GM21786 (cell line): ENCODE measurements at regions not wholly inside any gene's neighbourhood (a gene's known extent, or its start where the extent isn't known, plus 50 kb on each side); places are given as distances from the start of the nearest gene placed in this dataset.

ENCODE experiments used
- ATAC-seq: cut with Tn5 transposase; IDR thresholded peaks from one replicate; pipeline ENCODE4 v1.9.1; 2021; ENCODE audit not compliant: unreplicated experiment

GRCh38 chr12:97082029-97082428 is 175.0 kb downstream of the NEDD1 start:
- ATAC-seq = no peak

GRCh38 chr12:97093187-97093683 is 186.2 kb downstream of the NEDD1 start:
- no peak for ATAC-seq

- ATAC-seq = no peak
Measured at GRCh38 chr12:97097734-97098133, 190.7 kb downstream of the NEDD1 start.

GRCh38 chr12:97109441-97109840 is 202.4 kb downstream of the NEDD1 start:
- no peak for ATAC-seq

- no peak for ATAC-seq
Measured at GRCh38 chr12:97112136-97112535, 205.1 kb downstream of the NEDD1 start.

GRCh38 chr12:97118796-97119375 is 211.8 kb downstream of the NEDD1 start:
- no peak for ATAC-seq

- no peak for ATAC-seq
Measured at GRCh38 chr12:97127061-97127460, 220.0 kb downstream of the NEDD1 start.

GRCh38 chr12:97131220-97131981 is 224.3 kb downstream of the NEDD1 start:
- ATAC-seq = no peak

- ATAC-seq = no peak
Measured at GRCh38 chr12:97132270-97132669, 225.2 kb downstream of the NEDD1 start.

- ATAC-seq = no peak
Measured at GRCh38 chr12:97134495-97134894, 227.4 kb downstream of the NEDD1 start.

- ATAC-seq = no peak
Measured at GRCh38 chr12:97140355-97140754, 233.3 kb downstream of the NEDD1 start.

GRCh38 chr12:97142737-97143410 is 235.8 kb downstream of the NEDD1 start:
- no peak for ATAC-seq

GRCh38 chr12:97148941-97149559 is 242.0 kb downstream of the NEDD1 start:
- peak; percentile 99 for ATAC-seq

- no peak for ATAC-seq
Measured at GRCh38 chr12:97151481-97151880, 244.4 kb downstream of the NEDD1 start.

- no peak for ATAC-seq
Measured at GRCh38 chr12:97159377-97159776, 252.3 kb downstream of the NEDD1 start.

- no peak for ATAC-seq
Measured at GRCh38 chr12:97160277-97160676, 253.2 kb downstream of the NEDD1 start.

GRCh38 chr12:97162173-97162572 is 255.1 kb downstream of the NEDD1 start:
- ATAC-seq = no peak

GRCh38 chr12:97164936-97165335 is 257.9 kb downstream of the NEDD1 start:
- no peak for ATAC-seq

GRCh38 chr12:97167598-97167997 is 260.5 kb downstream of the NEDD1 start:
- ATAC-seq = no peak

- ATAC-seq = no peak
Measured at GRCh38 chr12:97168804-97169203, 261.7 kb downstream of the NEDD1 start.

- no peak for ATAC-seq
Measured at GRCh38 chr12:97169889-97170567, 263.0 kb downstream of the NEDD1 start.
